ENCODE measurements at regions not wholly inside any gene's neighbourhood (a gene's known extent, or its start where the extent isn't known, plus 50 kb on each side); places are given as distances from the start of the nearest gene placed in this dataset.

GRCh38 chr3:56919797-56920195 is 118.0 kb upstream of the ARHGEF3 start:
- intact Hi-C loops (cut with micrococcal nuclease): loop anchor here (10.0 kb wide), 2 partner anchors 45 to 65 kb away; no protein-coding TSS in a partner anchor
- Mint-ChIP-seq H3K36me3 (peaks cover 0 to 2% of the 10 kb centered on the region in 2 donors), H3K4me3 (no peak overlapping the region), H3K4me1 (peaks cover 71% of the 10 kb centered on the region), H3K9me3 (no peaks in the 10 kb centered on the region), H3K27ac (peak overlapping the region in 1 of 7 donors; percentile 70), H3K27me3 (ENCODE audit: low read depth in 3 of 3) (peaks cover 0 to 1% (median 0%) of the 10 kb centered on the region in 3 donors)
- Histone ChIP-seq H3K27me3 (ENCODE audit: control insufficient read depth in 2 of 2, insufficient read depth in 2 of 2, low read length in 2 of 2) (no peaks in the 10 kb centered on the region), H3K79me2 (ENCODE audit: insufficient read depth, low read length) (no peaks in the 10 kb centered on the region), H3K4me3 (replicated peaks in 1 of 3; ENCODE audit: low read depth in 2 of 3, low read length in 3 of 3) (no peak overlapping the region), H3K36me3 (replicated peaks in 1 of 2; ENCODE audit: control insufficient read depth in 1 of 2, insufficient read depth in 2 of 2, low read length in 2 of 2) (no peaks in the 10 kb centered on the region), H3K4me2 (replicated peaks; ENCODE audit: extremely low read depth, low read length, poor library complexity, severe bottlenecking) (no peak overlapping the region), H2AFZ (ENCODE audit: insufficient read depth, low read depth, low read length, poor library complexity, severe bottlenecking) (no peak overlapping the region), H3K9ac (ENCODE audit: insufficient read depth, low read length, poor library complexity, severe bottlenecking) (no peak overlapping the region), H3K4me1 (ENCODE audit: control insufficient read depth in 1 of 2, insufficient read depth in 2 of 2, low read length in 2 of 2) (peaks cover 62 to 70% of the 10 kb centered on the region in 2 donors), H3K27ac (ENCODE audit: low read depth in 1 of 2, low read length in 2 of 2) (no peak overlapping the region), H3K9me3 (replicated peaks in 1 of 2; ENCODE audit: control insufficient read depth in 1 of 2, insufficient read depth in 1 of 2, low read length in 2 of 2) (no peaks in the 10 kb centered on the region), H4K20me1 (ENCODE audit: insufficient read depth, low read length) (no peaks in the 10 kb centered on the region)
- no peak for TF ChIP-seq CTCF (IDR thresholded peaks at IDR 0.05)
- 100% methylated on average over 1 of the region's 4 CpGs for WGBS (ENCODE audit: insufficient coverage)
- no peak for DNase-seq

- Histone ChIP-seq H3K4me2 (replicated peaks; ENCODE audit: extremely low read depth, low read length, poor library complexity, severe bottlenecking) (no peak overlapping the region), H2AFZ (ENCODE audit: insufficient read depth, low read depth, low read length, poor library complexity, severe bottlenecking) (no peak overlapping the region), H4K20me1 (ENCODE audit: insufficient read depth, low read length) (no peaks in the 10 kb centered on the region), H3K9me3 (replicated peaks in 1 of 2; ENCODE audit: control insufficient read depth in 1 of 2, insufficient read depth in 1 of 2, low read length in 2 of 2) (no peaks in the 10 kb centered on the region), H3K27me3 (ENCODE audit: control insufficient read depth in 2 of 2, insufficient read depth in 2 of 2, low read length in 2 of 2) (no peaks in the 10 kb centered on the region), H3K4me1 (ENCODE audit: control insufficient read depth in 1 of 2, insufficient read depth in 2 of 2, low read length in 2 of 2) (peaks cover 61 to 67% of the 10 kb centered on the region in 2 donors), H3K9ac (ENCODE audit: insufficient read depth, low read length, poor library complexity, severe bottlenecking) (no peak overlapping the region), H3K79me2 (ENCODE audit: insufficient read depth, low read length) (no peaks in the 10 kb centered on the region), H3K4me3 (replicated peaks in 1 of 3; ENCODE audit: low read depth in 2 of 3, low read length in 3 of 3) (no peak overlapping the region), H3K27ac (ENCODE audit: low read depth in 1 of 2, low read length in 2 of 2) (no peak overlapping the region), H3K36me3 (replicated peaks in 1 of 2; ENCODE audit: control insufficient read depth in 1 of 2, insufficient read depth in 2 of 2, low read length in 2 of 2) (no peaks in the 10 kb centered on the region)
- intact Hi-C loops (cut with micrococcal nuclease): loop anchor here in 1 of 2 donors (10.0 kb wide), 1 partner anchor 46 kb away; no protein-coding TSS in a partner anchor
- Mint-ChIP-seq H3K36me3 (peaks cover 0 to 2% of the 10 kb centered on the region in 2 donors), H3K27me3 (ENCODE audit: low read depth in 3 of 3) (peaks cover 0 to 1% (median 0%) of the 10 kb centered on the region in 3 donors), H3K27ac (peak overlapping the region in 1 of 7 donors; percentile 4), H3K4me3 (no peak overlapping the region), H3K9me3 (no peaks in the 10 kb centered on the region), H3K4me1 (peaks cover 70% of the 10 kb centered on the region)
- no CpG with 5 or more reads among the region's 5 CpGs for WGBS (ENCODE audit: insufficient coverage)
- no peak for DNase-seq
- TF ChIP-seq CTCF (IDR thresholded peaks at IDR 0.05): no peak
Observed at GRCh38 chr3:56919137-56919796, 117.5 kb upstream of the ARHGEF3 start.
